ENCODE measurements at regions not wholly inside any gene's neighbourhood (a gene's known extent, or its start where the extent isn't known, plus 50 kb on each side); places are given as distances from the start of the nearest gene placed in this dataset.

DNA sequence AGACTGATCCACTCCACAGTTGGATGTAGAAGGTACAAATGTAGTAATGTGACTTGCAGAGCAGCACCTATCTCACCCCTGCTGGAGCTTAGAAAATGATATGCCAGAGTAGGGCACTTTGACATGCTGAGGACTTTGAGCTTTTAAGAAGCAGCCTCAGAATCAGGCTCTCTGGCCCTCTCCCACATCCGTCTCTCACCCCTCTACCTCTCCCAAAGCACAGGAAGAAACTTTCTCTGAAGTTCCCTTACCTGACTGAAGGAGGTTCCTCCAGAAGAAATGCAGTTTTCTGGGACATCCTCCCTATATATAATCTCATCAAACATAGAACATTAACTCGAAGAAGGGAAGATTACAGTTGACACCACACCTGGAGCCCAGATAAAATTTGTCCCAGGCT lies 98.4 kb upstream of the PEX5L start:
- Mint-ChIP-seq H3K4me1 (no peaks in the 10 kb centered on the region), H3K27ac (no peak overlapping the region), H3K4me3 (no peak overlapping the region), H3K9me3 (peaks cover 10 to 16% of the 10 kb centered on the region in 2 donors), H3K27me3 (ENCODE audit: low read depth in 2 of 2) (no peaks in the 10 kb centered on the region), H3K36me3 (no peaks in the 10 kb centered on the region)
- no peak for ATAC-seq
- Histone ChIP-seq H3K9me3 (ENCODE audit: control insufficient read depth, insufficient read depth, low read length) (no peaks in the 10 kb centered on the region), H3K4me3 (ENCODE audit: low read length) (no peak overlapping the region), H3K4me1 (ENCODE audit: control insufficient read depth, insufficient read depth, low read length) (no peaks in the 10 kb centered on the region), H3K27me3 (ENCODE audit: control insufficient read depth, insufficient read depth, low read length) (no peaks in the 10 kb centered on the region), H3K36me3 (ENCODE audit: control insufficient read depth, insufficient read depth, low read length) (no peaks in the 10 kb centered on the region), H3K27ac (ENCODE audit: low read length) (no peak overlapping the region)
- no peak for DNase-seq
- WGBS (ENCODE audit: insufficient coverage) = 64% methylated on average over 2 of the region's 2 CpGs
- intact Hi-C loops (cut with micrococcal nuclease) = no loop called here
- TF ChIP-seq, protein P1, sequence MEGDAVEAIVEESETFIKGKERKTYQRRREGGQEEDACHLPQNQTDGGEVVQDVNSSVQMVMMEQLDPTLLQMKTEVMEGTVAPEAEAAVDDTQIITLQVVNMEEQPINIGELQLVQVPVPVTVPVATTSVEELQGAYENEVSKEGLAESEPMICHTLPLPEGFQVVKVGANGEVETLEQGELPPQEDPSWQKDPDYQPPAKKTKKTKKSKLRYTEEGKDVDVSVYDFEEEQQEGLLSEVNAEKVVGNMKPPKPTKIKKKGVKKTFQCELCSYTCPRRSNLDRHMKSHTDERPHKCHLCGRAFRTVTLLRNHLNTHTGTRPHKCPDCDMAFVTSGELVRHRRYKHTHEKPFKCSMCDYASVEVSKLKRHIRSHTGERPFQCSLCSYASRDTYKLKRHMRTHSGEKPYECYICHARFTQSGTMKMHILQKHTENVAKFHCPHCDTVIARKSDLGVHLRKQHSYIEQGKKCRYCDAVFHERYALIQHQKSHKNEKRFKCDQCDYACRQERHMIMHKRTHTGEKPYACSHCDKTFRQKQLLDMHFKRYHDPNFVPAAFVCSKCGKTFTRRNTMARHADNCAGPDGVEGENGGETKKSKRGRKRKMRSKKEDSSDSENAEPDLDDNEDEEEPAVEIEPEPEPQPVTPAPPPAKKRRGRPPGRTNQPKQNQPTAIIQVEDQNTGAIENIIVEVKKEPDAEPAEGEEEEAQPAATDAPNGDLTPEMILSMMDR (IDR thresholded peaks at IDR 0.05) = no peak

DNA sequence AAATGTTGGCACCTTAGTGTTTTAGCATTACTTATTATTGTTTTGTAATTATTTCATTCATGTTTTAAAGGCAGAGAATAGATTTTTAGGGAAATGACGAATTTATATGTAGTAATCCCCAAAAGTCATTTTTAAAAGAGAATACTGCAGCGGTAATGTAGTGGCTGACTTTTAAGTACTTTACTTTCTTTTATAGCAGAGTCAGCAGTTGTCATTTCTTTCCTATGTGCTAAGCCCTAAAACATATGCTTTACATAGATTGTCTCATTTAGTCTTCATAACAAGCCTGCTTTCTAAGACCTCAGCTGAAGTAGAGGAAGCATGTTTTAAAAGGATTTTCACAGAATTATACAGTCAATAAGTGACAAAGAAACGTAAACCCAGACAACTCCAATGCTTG lies 102.1 kb upstream of the PEX5L start:
- Mint-ChIP-seq H3K4me3 (no peak overlapping the region), H3K36me3 (no peaks in the 10 kb centered on the region), H3K9me3 (peaks cover 6 to 10% of the 10 kb centered on the region in 2 donors), H3K4me1 (no peaks in the 10 kb centered on the region), H3K27me3 (ENCODE audit: low read depth in 2 of 2) (no peaks in the 10 kb centered on the region), H3K27ac (no peak overlapping the region)
- TF ChIP-seq, protein P1 (IDR thresholded peaks at IDR 0.05) = no peak
- intact Hi-C loops (cut with micrococcal nuclease) = no loop called here
- H3K4me1 ChIP-seq (ENCODE audit: control insufficient read depth, insufficient read depth, low read length) = no peaks in the 10 kb centered on the region
- H3K27ac ChIP-seq (ENCODE audit: low read length) = no peak overlapping the region
- no peaks in the 10 kb centered on the region for H3K36me3 ChIP-seq (ENCODE audit: control insufficient read depth, insufficient read depth, low read length)
- no peaks in the 10 kb centered on the region for H3K9me3 ChIP-seq (ENCODE audit: control insufficient read depth, insufficient read depth, low read length)
- ATAC-seq (no peak), DNase-seq (no peak)
- H3K4me3 ChIP-seq (ENCODE audit: low read length) = no peak overlapping the region
- WGBS (ENCODE audit: insufficient coverage) = 94% methylated on average over 2 of the region's 3 CpGs
- H3K27me3 ChIP-seq (ENCODE audit: control insufficient read depth, insufficient read depth, low read length) = no peaks in the 10 kb centered on the region

DNA sequence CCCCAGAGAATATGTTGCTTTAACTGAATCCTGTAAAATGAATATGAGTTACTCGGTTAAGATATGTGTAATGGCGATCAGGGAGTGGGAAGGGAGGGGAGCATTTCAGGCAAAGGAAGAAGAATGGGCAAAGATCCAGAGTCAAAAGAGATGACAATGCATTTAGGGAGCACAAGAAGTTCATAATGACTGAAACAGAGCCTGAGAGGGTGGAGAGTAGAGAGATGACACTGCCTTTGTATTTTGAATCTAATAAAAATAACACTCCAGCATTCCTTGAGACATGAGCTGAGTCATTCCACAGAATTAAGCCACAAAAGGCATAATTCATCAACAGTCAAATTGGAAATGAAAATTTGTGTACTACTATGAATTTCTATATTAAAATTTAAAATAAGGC lies 105.3 kb upstream of the PEX5L start:
- H3K9me3 Mint-ChIP-seq = peaks cover 8 to 10% of the 10 kb centered on the region in 2 donors
- 90% methylated on average over 2 of the region's 2 CpGs for WGBS (ENCODE audit: insufficient coverage)

DNA sequence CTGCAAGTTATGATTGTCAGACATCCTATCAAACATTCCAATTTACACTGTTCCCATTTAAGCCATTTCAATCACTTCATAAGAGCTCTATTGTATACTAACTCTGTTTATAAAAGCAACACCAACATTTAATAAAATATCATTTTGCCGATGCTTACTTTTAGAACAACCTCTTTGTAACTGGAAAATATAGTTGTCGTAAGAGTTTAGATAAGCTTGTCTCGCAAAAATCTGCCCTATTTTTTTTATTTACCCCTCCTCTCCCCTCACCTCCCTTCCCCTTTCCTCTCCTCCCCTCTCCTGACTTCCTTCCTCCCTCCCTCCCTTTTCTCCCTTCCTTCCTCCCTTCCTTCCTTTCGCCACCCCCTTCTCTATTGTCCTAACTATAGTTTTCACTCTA lies 105.7 kb upstream of the PEX5L start:
- no peak overlapping the region for H3K27ac ChIP-seq (ENCODE audit: low read length)
- WGBS (ENCODE audit: insufficient coverage) = 93% methylated on average over 4 of the region's 4 CpGs
- ATAC-seq (no peak), DNase-seq (no peak)
- H3K9me3 Mint-ChIP-seq = peaks cover 8 to 10% of the 10 kb centered on the region in 2 donors
- H3K4me1 ChIP-seq (ENCODE audit: control insufficient read depth, insufficient read depth, low read length) = no peaks in the 10 kb centered on the region
- no peaks in the 10 kb centered on the region for H3K36me3 ChIP-seq (ENCODE audit: control insufficient read depth, insufficient read depth, low read length)
- intact Hi-C loops (cut with micrococcal nuclease) = no loop called here
- no peaks in the 10 kb centered on the region for H3K27me3 ChIP-seq (ENCODE audit: control insufficient read depth, insufficient read depth, low read length)
- H3K4me3 Mint-ChIP-seq = no peak overlapping the region
- TF ChIP-seq, protein P1 (IDR thresholded peaks at IDR 0.05) = no peak
- no peaks in the 10 kb centered on the region for H3K4me1 Mint-ChIP-seq
- H3K27ac Mint-ChIP-seq = no peak overlapping the region
- no peaks in the 10 kb centered on the region for H3K27me3 Mint-ChIP-seq (ENCODE audit: low read depth in 2 of 2)
- H3K4me3 ChIP-seq (ENCODE audit: low read length) = no peak overlapping the region
- H3K36me3 Mint-ChIP-seq = no peaks in the 10 kb centered on the region
- H3K9me3 ChIP-seq (ENCODE audit: control insufficient read depth, insufficient read depth, low read length) = no peaks in the 10 kb centered on the region

More for the DNA sequence above, 105.3 kb upstream of the PEX5L start:
- Mint-ChIP-seq H3K27ac (no peak overlapping the region), H3K4me1 (no peaks in the 10 kb centered on the region), H3K36me3 (no peaks in the 10 kb centered on the region), H3K27me3 (ENCODE audit: low read depth in 2 of 2) (no peaks in the 10 kb centered on the region), H3K4me3 (no peak overlapping the region)
- DNase-seq = no peak
- no peak for ATAC-seq
- Histone ChIP-seq H3K36me3 (ENCODE audit: control insufficient read depth, insufficient read depth, low read length) (no peaks in the 10 kb centered on the region), H3K27me3 (ENCODE audit: control insufficient read depth, insufficient read depth, low read length) (no peaks in the 10 kb centered on the region), H3K9me3 (ENCODE audit: control insufficient read depth, insufficient read depth, low read length) (no peaks in the 10 kb centered on the region), H3K4me1 (ENCODE audit: control insufficient read depth, insufficient read depth, low read length) (no peaks in the 10 kb centered on the region), H3K27ac (ENCODE audit: low read length) (no peak overlapping the region), H3K4me3 (ENCODE audit: low read length) (no peak overlapping the region)
- intact Hi-C loops (cut with micrococcal nuclease) = no loop called here
- TF ChIP-seq, protein P1 (IDR thresholded peaks at IDR 0.05) = no peak
